Fibroblast of lung (primary cell): ENCODE measurements at regions not wholly inside any gene's neighbourhood (a gene's known extent, or its start where the extent isn't known, plus 50 kb on each side); places are given as distances from the start of the nearest gene placed in this dataset.

Experiments used
- DNase-seq, 2 donors: peaks; one replicate each; pipeline versions ENCODE4 v3.0.0 to v3.0.0-alpha.2; 2010; ENCODE audit warnings: low read depth in 2 of 2
- H2AFZ ChIP-seq: 2 replicates; pipeline ENCODE4 v1.5.1; 2012; ENCODE audit warnings: low read length, control low read depth, inconsistent platforms
- H3K27ac ChIP-seq: 2 replicates; pipeline ENCODE4 v1.5.1; 2011; ENCODE audit warnings: low read length, control low read depth; ENCODE audit not compliant: insufficient read depth
- H3K27me3 ChIP-seq: 2 replicates; pipeline ENCODE4 v1.5.1; 2011; ENCODE audit warnings: mild to moderate bottlenecking, low read length; ENCODE audit not compliant: control insufficient read depth, insufficient read depth
- H3K36me3 ChIP-seq: 2 replicates; pipeline ENCODE4 v1.5.1; 2011; ENCODE audit warnings: low read length; ENCODE audit not compliant: control insufficient read depth, insufficient read depth
- H3K4me1 ChIP-seq: 2 replicates; pipeline ENCODE4 v1.5.1; 2011; ENCODE audit warnings: low read length; ENCODE audit not compliant: control insufficient read depth, insufficient read depth; ENCODE audit errors: extremely low read depth
- H3K4me2 ChIP-seq: 2 replicates; pipeline ENCODE4 v1.5.1; 2011; ENCODE audit warnings: low read length, control low read depth; ENCODE audit not compliant: insufficient read depth; ENCODE audit errors: extremely low read depth
- H3K4me3 ChIP-seq, 4 experiments: fragments of 200-600 bp in 1 of 4; sonication (generic) in 1 of 4; replicated peaks in 1 of 4; 2 replicates each; pipeline ENCODE4 v1.5.1; 2011 to 2016; ENCODE audit warnings: low read length in 4 of 4, low read depth in 3 of 4, mild to moderate bottlenecking in 3 of 4, control low read depth in 2 of 4, inconsistent platforms in 1 of 4, mixed read lengths in 1 of 4; ENCODE audit not compliant: insufficient read depth in 1 of 4; ENCODE audit errors: control extremely low read depth in 1 of 4
- H3K79me2 ChIP-seq: 2 replicates; pipeline ENCODE4 v1.5.1; 2012; ENCODE audit warnings: mild to moderate bottlenecking, low read length, inconsistent platforms; ENCODE audit not compliant: control insufficient read depth, insufficient read depth
- H3K9ac ChIP-seq: 2 replicates; pipeline ENCODE4 v1.5.1; 2011; ENCODE audit warnings: mild to moderate bottlenecking, low read length, control low read depth; ENCODE audit not compliant: insufficient read depth
- H3K9me3 ChIP-seq: 2 replicates; pipeline ENCODE4 v1.5.1; 2012; ENCODE audit warnings: low read depth, low read length; ENCODE audit not compliant: control insufficient read depth, insufficient read depth
- H4K20me1 ChIP-seq: 2 replicates; pipeline ENCODE4 v1.5.1; 2011; ENCODE audit warnings: low read length; ENCODE audit not compliant: control insufficient read depth, insufficient read depth; ENCODE audit errors: extremely low read depth
- EZH2 ChIP-seq: IDR thresholded peaks from 2 replicates; pipeline ENCODE4 v1.5.1; 2012; ENCODE audit warnings: low read length, control low read depth, mild to moderate bottlenecking; ENCODE audit errors: missing control alignments
- TF ChIP-seq, protein P1 (sequence below), 2 donors: IDR thresholded peaks in 1 of 2; conservative IDR thresholded peaks in 1 of 2; 1 replicate in 1 of 2; 2 replicates in 1 of 2; pipeline ENCODE4 v1.5.1; 2011 to 2012; ENCODE audit warnings: low read length in 2 of 2, control low read depth in 1 of 2, inconsistent platforms in 1 of 2, low read depth in 1 of 2, mild to moderate bottlenecking in 1 of 2

DNA sequence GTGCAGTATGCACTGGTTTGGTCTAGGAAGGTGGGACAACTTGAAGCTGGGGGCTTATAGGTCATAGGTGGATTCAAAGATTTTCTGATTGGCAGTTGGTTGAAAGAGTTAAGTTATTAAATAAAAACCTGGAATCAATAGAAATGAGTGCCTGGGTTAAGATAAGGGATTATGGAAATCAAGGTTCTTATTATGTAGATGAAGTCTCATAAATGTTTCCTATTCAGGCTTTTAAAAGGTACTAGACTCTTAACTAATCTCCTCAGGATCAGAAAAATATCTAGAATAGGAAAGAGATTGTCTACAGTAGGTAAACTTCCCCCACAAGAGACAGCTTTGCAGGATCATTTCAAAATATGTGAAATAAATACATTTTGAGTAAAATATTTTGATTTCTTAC lies 163.3 kb upstream of the FBN2 start:
- no peak overlapping the region for H3K9ac ChIP-seq
- H2AFZ ChIP-seq: no peak overlapping the region
- H3K36me3 ChIP-seq: no peaks in the 10 kb centered on the region
- H3K4me1 ChIP-seq: no peaks in the 10 kb centered on the region
- DNase-seq: no peak
- H3K79me2 ChIP-seq: no peaks in the 10 kb centered on the region
- no peak overlapping the region for H3K4me3 ChIP-seq
- H3K9me3 ChIP-seq: no peaks in the 10 kb centered on the region
- H3K27me3 ChIP-seq: no peaks in the 10 kb centered on the region
- H3K4me2 ChIP-seq: no peak overlapping the region
- H4K20me1 ChIP-seq: no peaks in the 10 kb centered on the region
- H3K27ac ChIP-seq: no peak overlapping the region
- TF ChIP-seq, protein P1, sequence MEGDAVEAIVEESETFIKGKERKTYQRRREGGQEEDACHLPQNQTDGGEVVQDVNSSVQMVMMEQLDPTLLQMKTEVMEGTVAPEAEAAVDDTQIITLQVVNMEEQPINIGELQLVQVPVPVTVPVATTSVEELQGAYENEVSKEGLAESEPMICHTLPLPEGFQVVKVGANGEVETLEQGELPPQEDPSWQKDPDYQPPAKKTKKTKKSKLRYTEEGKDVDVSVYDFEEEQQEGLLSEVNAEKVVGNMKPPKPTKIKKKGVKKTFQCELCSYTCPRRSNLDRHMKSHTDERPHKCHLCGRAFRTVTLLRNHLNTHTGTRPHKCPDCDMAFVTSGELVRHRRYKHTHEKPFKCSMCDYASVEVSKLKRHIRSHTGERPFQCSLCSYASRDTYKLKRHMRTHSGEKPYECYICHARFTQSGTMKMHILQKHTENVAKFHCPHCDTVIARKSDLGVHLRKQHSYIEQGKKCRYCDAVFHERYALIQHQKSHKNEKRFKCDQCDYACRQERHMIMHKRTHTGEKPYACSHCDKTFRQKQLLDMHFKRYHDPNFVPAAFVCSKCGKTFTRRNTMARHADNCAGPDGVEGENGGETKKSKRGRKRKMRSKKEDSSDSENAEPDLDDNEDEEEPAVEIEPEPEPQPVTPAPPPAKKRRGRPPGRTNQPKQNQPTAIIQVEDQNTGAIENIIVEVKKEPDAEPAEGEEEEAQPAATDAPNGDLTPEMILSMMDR (conservative IDR thresholded peaks at IDR 0.05 in 1 of 2, IDR thresholded peaks at IDR 0.05 in 1 of 2; ENCODE audit: low read depth in 1 of 2, low read length in 2 of 2): no peak
- TF ChIP-seq EZH2: no peak

DNA sequence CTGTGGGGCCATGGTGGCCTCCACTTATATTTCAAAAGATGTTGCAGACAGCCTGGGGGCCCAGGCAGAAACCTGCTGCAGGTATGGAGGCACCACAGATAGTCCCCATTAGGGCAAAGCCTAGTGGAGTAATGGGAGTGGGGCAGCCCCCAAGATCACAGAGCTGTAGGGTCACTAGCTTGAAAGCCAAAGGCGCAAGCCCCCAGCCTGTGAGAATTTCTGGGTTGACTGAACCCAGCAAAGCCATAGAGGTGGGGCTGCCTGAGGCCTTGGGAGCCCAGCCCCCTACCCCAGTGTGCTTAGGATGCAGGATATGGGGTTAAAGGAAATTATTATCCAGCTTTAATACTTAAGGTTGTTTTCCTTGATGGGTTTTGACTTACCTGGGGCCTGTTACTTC lies 165.3 kb upstream of the FBN2 start:
- Histone ChIP-seq H3K9me3 (no peaks in the 10 kb centered on the region), H2AFZ (no peak overlapping the region), H3K27ac (no peak overlapping the region), H3K9ac (no peak overlapping the region), H3K4me2 (no peak overlapping the region), H3K27me3 (no peaks in the 10 kb centered on the region), H4K20me1 (no peaks in the 10 kb centered on the region), H3K36me3 (no peaks in the 10 kb centered on the region), H3K4me1 (no peaks in the 10 kb centered on the region), H3K79me2 (no peaks in the 10 kb centered on the region), H3K4me3 (no peak overlapping the region)
- no peak for TF ChIP-seq EZH2
- TF ChIP-seq, protein P1 (conservative IDR thresholded peaks at IDR 0.05 in 1 of 2, IDR thresholded peaks at IDR 0.05 in 1 of 2; ENCODE audit: low read depth in 1 of 2, low read length in 2 of 2): no peak
- DNase-seq: no peak

DNA sequence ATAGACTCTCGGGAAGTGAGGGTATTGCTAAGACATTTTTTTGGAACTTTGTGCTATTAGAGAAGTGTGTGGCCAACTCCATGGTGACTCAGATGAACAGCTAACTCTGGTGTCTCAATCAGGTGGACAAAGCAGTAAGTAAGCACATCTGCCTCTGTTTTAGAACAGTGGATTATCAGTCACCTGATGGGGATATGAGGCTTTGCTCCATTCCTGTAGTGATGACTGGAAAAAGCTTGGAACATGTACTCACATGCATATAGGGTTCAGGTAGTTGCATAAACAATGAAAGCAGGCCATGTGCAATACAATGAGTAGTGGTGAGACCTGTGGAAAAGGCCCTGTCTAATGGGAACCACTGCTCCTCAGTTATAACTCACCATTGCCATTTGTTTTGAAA lies 168.2 kb upstream of the FBN2 start:
- no peak for DNase-seq
- Histone ChIP-seq H3K4me2 (no peak overlapping the region), H3K36me3 (no peaks in the 10 kb centered on the region), H2AFZ (no peak overlapping the region), H3K79me2 (no peaks in the 10 kb centered on the region), H4K20me1 (no peaks in the 10 kb centered on the region), H3K9ac (no peak overlapping the region), H3K4me1 (no peaks in the 10 kb centered on the region), H3K9me3 (no peaks in the 10 kb centered on the region), H3K27me3 (no peaks in the 10 kb centered on the region), H3K4me3 (no peak overlapping the region), H3K27ac (no peak overlapping the region)
- TF ChIP-seq, protein P1 (conservative IDR thresholded peaks at IDR 0.05 in 1 of 2, IDR thresholded peaks at IDR 0.05 in 1 of 2; ENCODE audit: low read depth in 1 of 2, low read length in 2 of 2): no peak
- no peak for TF ChIP-seq EZH2
